B cell (primary cell): ENCODE measurements at regions not wholly inside any gene's neighbourhood (a gene's known extent, or its start where the extent isn't known, plus 50 kb on each side); places are given as distances from the start of the nearest gene placed in this dataset.

Experiments
- ATAC-seq: fragments of 200-7000 bp; cut with Tn5 transposase; one replicate; pipeline ENCODE4 v1.10.0; 2021; ENCODE audit warnings: low read depth, mild to moderate bottlenecking, moderate number of reproducible peaks, moderate library complexity
- CTCF ChIA-PET: fragments of 350-600 bp; sonication (Branson Sonifier 250); formaldehyde crosslinking; loops from one replicate; lab custom pipeline; 2021; ENCODE audit warnings: antibody characterized with exemption, inconsistent platforms; lab: Charles Lee
- POLR2A ChIA-PET: fragments of 350-600 bp; sonication (Branson Sonifier 250); formaldehyde crosslinking; loops from one replicate; lab custom pipeline; 2021; ENCODE audit warnings: antibody characterized with exemption; lab: Charles Lee
- DNase-seq: peaks from one replicate; pipeline ENCODE4 v3.0.0; 2013
- H2AFZ ChIP-seq: 2 replicates; pipeline ENCODE4 v1.6.1; 2012; ENCODE audit warnings: mild to moderate bottlenecking, low read depth, low read length; ENCODE audit not compliant: insufficient read depth, poor library complexity, severe bottlenecking
- H3K27ac ChIP-seq, 2 donors: 1 replicate in 1 of 2; 2 replicates in 1 of 2; pipeline ENCODE4 v1.5.1; 2012 to 2013; ENCODE audit warnings: low read length in 2 of 2, mild to moderate bottlenecking in 2 of 2, moderate library complexity in 1 of 2
- H3K27me3 ChIP-seq, 4 experiments: fragments of 200-600 bp in 1 of 4; sonication (generic) in 1 of 4; replicated peaks in 1 of 4; 1 replicate in 2 of 4; 2 replicates in 2 of 4; pipeline versions ENCODE4 v1.6.1 to v1.7.0; 2013 to 2016; ENCODE audit warnings: low read length in 3 of 4, mild to moderate bottlenecking in 2 of 4, mixed read lengths in 1 of 4, moderate library complexity in 1 of 4; ENCODE audit not compliant: insufficient read depth in 4 of 4, control insufficient read depth in 3 of 4; ENCODE audit errors: control extremely low read depth in 1 of 4
- H3K36me3 ChIP-seq, 2 experiments: replicated peaks in 1 of 2; 1 replicate in 1 of 2; 2 replicates in 1 of 2; pipeline versions ENCODE4 v1.6.1 to v1.7.1; 2013; ENCODE audit warnings: low read length in 1 of 2; ENCODE audit not compliant: insufficient read depth in 2 of 2, control insufficient read depth in 1 of 2; ENCODE audit errors: control extremely low read depth in 1 of 2, extremely low read depth in 1 of 2
- H3K4me1 ChIP-seq, 2 donors: fragments of 200-600 bp in 1 of 2; sonication (generic) in 1 of 2; 1 replicate in 1 of 2; 2 replicates in 1 of 2; pipeline versions ENCODE4 v1.5.1 to v1.6.1; 2013 to 2017; ENCODE audit warnings: low read length in 2 of 2; ENCODE audit not compliant: control insufficient read depth in 2 of 2, insufficient read depth in 2 of 2
- H3K4me2 ChIP-seq: replicated peaks from 2 replicates; pipeline ENCODE3; 2012; ENCODE audit warnings: mild to moderate bottlenecking, low read depth, low read length; ENCODE audit not compliant: poor library complexity, severe bottlenecking
- H3K4me3 ChIP-seq, 5 experiments: fragments of 200-600 bp in 1 of 5; sonication (generic) in 1 of 5; 1 replicate in 3 of 5; 2 replicates in 2 of 5; pipeline versions ENCODE4 v1.5.1 to v1.7.0; 2011 to 2016; ENCODE audit warnings: low read length in 4 of 5, mild to moderate bottlenecking in 4 of 5, low read depth in 2 of 5, control low read depth in 1 of 5, moderate library complexity in 1 of 5; ENCODE audit not compliant: insufficient read depth in 1 of 5; ENCODE audit errors: control extremely low read depth in 1 of 5, extremely low read depth in 1 of 5
- H3K79me2 ChIP-seq: fragments of 200-600 bp; sonication (generic); one replicate; pipeline ENCODE4 v1.6.0; 2016; ENCODE audit warnings: low read length; ENCODE audit not compliant: control insufficient read depth, insufficient read depth
- H3K9ac ChIP-seq: fragments of 200-600 bp; sonication (generic); 2 replicates; pipeline ENCODE4 v1.6.1; 2017; ENCODE audit warnings: mild to moderate bottlenecking, low read length, moderate library complexity
- H3K9me3 ChIP-seq, 3 donors: one replicate each; pipeline versions ENCODE4 v1.6.1 to v1.7.1; 2013; ENCODE audit warnings: low read length in 2 of 3; ENCODE audit not compliant: control insufficient read depth in 2 of 3, insufficient read depth in 1 of 3; ENCODE audit errors: control extremely low read depth in 1 of 3
- H4K20me1 ChIP-seq: 2 replicates; pipeline ENCODE4 v1.6.0; 2012; ENCODE audit warnings: mild to moderate bottlenecking, low read length; ENCODE audit not compliant: insufficient read depth, control insufficient read depth, poor library complexity, severe bottlenecking
- H3K27ac Mint-ChIP-seq: one replicate; pipeline ENCODE4 v1.8.0; 2021; ENCODE audit warnings: mixed read lengths
- H3K27me3 Mint-ChIP-seq: one replicate; pipeline ENCODE4 v1.8.0; 2021; ENCODE audit warnings: mixed read lengths
- H3K4me1 Mint-ChIP-seq: one replicate; pipeline ENCODE4 v1.8.0; 2021; ENCODE audit warnings: mixed read lengths
- H3K4me3 Mint-ChIP-seq: one replicate; pipeline ENCODE4 v1.8.0; 2021; ENCODE audit warnings: mixed read lengths
- H3K9me3 Mint-ChIP-seq: one replicate; pipeline ENCODE4 v1.8.0; 2022; ENCODE audit warnings: mixed read lengths; ENCODE audit not compliant: insufficient read depth
- EZH2 ChIP-seq: IDR thresholded peaks from 2 replicates; pipeline ENCODE4 v1.6.1; 2012; ENCODE audit warnings: borderline replicate concordance, low read depth, mild to moderate bottlenecking, moderate library complexity, low read length; ENCODE audit not compliant: insufficient read depth, poor library complexity, severe bottlenecking
- WGBS: methylation state at CpG from one replicate; pipeline ENCODE4 v1.1.5; 2013; ENCODE audit warnings: missing lambda C conversion rate; ENCODE audit not compliant: insufficient coverage; 5-methylcytosine and 5-hydroxymethylcytosine counted together
- intact Hi-C: fragments of 100-400 bp; cut with micrococcal nuclease; formaldehyde crosslinking; loops from one replicate; pipeline ENCODE4 v1.10.0; 2022
- TF ChIP-seq, protein P1 (sequence below): fragments of 200-600 bp; IDR thresholded peaks from one replicate; pipeline ENCODE4 v1.8.0; 2022; ENCODE audit warnings: antibody characterized with exemption, mild to moderate bottlenecking

DNA sequence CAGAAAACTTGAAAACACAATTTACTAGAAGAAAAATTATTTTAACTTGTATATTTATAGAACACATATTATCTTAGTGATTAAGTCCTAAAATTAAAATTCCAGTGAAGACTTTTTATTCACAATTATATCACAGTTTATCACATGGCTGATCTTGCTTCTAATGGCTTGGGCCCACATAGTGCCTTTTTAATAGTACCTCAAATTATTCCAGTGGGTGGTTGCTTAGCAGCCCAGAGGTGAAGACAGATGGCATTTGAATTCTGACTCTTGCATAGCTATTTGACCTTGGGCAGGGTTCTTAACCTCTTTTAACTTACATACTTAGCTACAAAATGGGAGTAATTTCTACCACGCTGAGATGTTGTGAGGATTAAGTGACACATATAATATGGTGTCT, 214.7 kb upstream of the SGO1 start:
- DNase-seq (no peak), ATAC-seq (no peak)
- H3K4me1 Mint-ChIP-seq = no peaks in the 10 kb centered on the region
- no peak overlapping the region for H2AFZ ChIP-seq
- no peaks in the 10 kb centered on the region for H3K9me3 Mint-ChIP-seq
- no peak overlapping the region for H3K4me3 Mint-ChIP-seq
- H3K4me2 ChIP-seq = no peak overlapping the region
- H3K27ac ChIP-seq = no peak overlapping the region
- no peaks in the 10 kb centered on the region for H3K27me3 Mint-ChIP-seq
- H3K4me1 ChIP-seq = no peaks in the 10 kb centered on the region
- WGBS = no CpG with 5 or more reads among the region's 1 CpG
- H3K79me2 ChIP-seq = no peaks in the 10 kb centered on the region
- H3K9ac ChIP-seq = no peak overlapping the region
- CTCF ChIA-PET = no interaction called here
- TF ChIP-seq, protein P1, sequence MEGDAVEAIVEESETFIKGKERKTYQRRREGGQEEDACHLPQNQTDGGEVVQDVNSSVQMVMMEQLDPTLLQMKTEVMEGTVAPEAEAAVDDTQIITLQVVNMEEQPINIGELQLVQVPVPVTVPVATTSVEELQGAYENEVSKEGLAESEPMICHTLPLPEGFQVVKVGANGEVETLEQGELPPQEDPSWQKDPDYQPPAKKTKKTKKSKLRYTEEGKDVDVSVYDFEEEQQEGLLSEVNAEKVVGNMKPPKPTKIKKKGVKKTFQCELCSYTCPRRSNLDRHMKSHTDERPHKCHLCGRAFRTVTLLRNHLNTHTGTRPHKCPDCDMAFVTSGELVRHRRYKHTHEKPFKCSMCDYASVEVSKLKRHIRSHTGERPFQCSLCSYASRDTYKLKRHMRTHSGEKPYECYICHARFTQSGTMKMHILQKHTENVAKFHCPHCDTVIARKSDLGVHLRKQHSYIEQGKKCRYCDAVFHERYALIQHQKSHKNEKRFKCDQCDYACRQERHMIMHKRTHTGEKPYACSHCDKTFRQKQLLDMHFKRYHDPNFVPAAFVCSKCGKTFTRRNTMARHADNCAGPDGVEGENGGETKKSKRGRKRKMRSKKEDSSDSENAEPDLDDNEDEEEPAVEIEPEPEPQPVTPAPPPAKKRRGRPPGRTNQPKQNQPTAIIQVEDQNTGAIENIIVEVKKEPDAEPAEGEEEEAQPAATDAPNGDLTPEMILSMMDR = no peak
- no peaks in the 10 kb centered on the region for H3K36me3 ChIP-seq
- intact Hi-C loops = no loop called here
- no peaks in the 10 kb centered on the region for H3K27me3 ChIP-seq
- no peak overlapping the region for H3K27ac Mint-ChIP-seq
- H3K4me3 ChIP-seq = no peak overlapping the region
- H4K20me1 ChIP-seq = no peaks in the 10 kb centered on the region
- POLR2A ChIA-PET = interaction anchor here (0.5 kb wide), 1 partner anchor 52 kb away, joined by 8 read pairs; no protein-coding TSS in a partner anchor
- H3K9me3 ChIP-seq = peaks cover 0 to 1% (median under 1%) of the 10 kb centered on the region in 3 donors

DNA sequence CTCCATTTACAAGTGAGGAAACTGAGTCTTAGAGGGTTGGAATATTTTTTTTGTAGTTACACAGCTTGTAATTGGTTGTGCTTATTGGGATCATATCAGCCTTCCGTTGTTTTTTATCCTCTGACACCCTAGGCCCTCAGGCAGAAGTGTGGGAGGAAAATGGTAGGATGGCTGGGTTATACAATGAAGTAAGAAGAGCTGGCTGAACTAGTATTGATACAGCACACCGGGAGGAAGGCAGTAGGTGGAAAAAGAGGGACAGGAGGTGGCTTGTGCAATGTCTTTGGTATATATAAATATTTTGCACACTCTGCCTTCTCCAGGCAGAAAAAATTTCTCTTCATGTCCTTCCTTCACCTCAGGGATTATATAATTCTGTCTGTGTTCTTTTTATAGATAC, 214.3 kb upstream of the SGO1 start:
- Mint-ChIP-seq H3K9me3 (no peaks in the 10 kb centered on the region), H3K27ac (no peak overlapping the region), H3K4me1 (no peaks in the 10 kb centered on the region), H3K27me3 (no peaks in the 10 kb centered on the region), H3K4me3 (no peak overlapping the region)
- Histone ChIP-seq H3K4me2 (no peak overlapping the region), H3K27me3 (no peaks in the 10 kb centered on the region), H4K20me1 (no peaks in the 10 kb centered on the region), H3K4me1 (no peaks in the 10 kb centered on the region), H2AFZ (no peak overlapping the region), H3K79me2 (no peaks in the 10 kb centered on the region), H3K9me3 (peaks cover 0 to 4% (median 1%) of the 10 kb centered on the region in 3 donors), H3K9ac (no peak overlapping the region), H3K36me3 (no peaks in the 10 kb centered on the region), H3K27ac (no peak overlapping the region), H3K4me3 (no peak overlapping the region)
- intact Hi-C loops = no loop called here
- DNase-seq (no peak), ATAC-seq (no peak)
- no CpG with 5 or more reads among the region's 2 CpGs for WGBS
- POLR2A ChIA-PET = interaction anchor here (0.5 kb wide), 1 partner anchor 52 kb away, joined by 8 read pairs; no protein-coding TSS in a partner anchor
- TF ChIP-seq EZH2 = no peak
- TF ChIP-seq, protein P1 = no peak
- CTCF ChIA-PET = no interaction called here
